Stimulated activated CD4-positive, alpha-beta T cell treated with anti-CD3 and anti-CD28 coated beads, Interleukin-15, amount 100 ng/mL, for 24 hours (primary cell): ENCODE measurements at regions not wholly inside any gene's neighbourhood (a gene's known extent, or its start where the extent isn't known, plus 50 kb on each side); places are given as distances from the start of the nearest gene placed in this dataset.
"Not testable (repeated sequence)": the region's sequence is repeated elsewhere in the genome, so short reads cannot be mapped to it uniquely, and the experiment has no call there.

Experiments used
- DNase-seq: peaks from one replicate; pipeline ENCODE4 v3.0.0-alpha.2; 2020

DNA sequence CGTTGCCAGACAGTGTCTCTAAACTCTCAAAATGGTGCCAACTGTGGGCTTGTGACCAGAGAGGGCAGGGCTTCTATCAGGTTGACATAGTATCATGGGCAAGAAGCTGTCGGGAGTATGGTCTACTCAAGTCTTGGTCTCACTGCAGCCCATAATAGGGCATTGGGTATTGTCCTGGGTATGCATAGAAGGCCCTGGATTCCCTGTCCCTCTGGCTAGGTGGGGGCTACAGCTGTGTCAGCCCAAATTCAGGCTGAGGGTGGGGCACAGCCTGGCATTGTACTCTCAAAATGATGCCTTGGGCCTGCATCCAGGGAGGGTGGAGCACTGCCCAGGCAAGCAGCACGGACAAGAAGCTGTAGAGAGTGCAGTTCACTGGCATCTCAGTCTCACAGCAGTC is 408.8 kb upstream of the MAN1A1 start:
- no peak for DNase-seq

DNA sequence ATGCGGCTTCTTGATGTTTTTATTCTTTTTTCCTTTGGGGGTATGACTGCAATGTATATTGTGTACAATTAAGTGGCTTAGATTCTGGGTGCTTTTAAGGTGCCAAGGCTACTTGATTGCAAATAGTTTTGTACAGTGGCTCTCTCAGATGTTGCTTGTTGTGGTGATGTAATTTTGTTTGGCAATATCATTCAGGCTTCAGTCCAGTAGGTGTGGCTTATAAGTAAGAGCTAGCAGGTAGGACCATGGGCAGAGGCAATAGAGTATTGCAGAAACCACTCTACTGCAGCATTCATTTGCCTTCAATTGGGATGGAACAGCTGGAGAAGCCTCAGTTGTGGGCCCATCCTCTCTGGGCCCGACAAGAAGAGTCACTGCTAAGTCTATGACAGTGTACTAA is 407.9 kb upstream of the MAN1A1 start:
- no peak for DNase-seq

- DNase-seq: no peak
These were observed 399.8 kb upstream of the MAN1A1 start for GRCh38 chr6:119749335-119749734.

DNA sequence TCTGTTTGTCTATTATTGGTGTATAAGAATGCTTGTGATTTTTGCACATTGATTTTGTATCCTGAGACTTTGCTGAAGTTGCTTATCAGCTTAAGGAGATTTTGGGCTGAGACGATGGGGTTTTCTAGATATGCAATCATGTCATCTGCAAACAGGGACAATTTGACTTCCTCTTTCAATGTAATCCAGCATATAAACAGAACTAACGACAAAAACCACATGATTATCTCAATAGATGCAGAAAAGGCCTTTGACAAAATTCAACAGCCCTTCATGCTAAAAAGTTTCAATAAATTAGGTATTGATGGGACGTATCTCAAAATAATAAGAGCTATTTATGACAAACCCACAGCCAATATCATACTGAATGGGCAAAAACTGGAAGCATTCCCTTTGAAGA is 399.0 kb upstream of the MAN1A1 start:
- DNase-seq: not testable (repeated sequence)

- peak; percentile 65 for DNase-seq
These were observed 392.7 kb upstream of the MAN1A1 start for GRCh38 chr6:119742188-119742803.

DNA sequence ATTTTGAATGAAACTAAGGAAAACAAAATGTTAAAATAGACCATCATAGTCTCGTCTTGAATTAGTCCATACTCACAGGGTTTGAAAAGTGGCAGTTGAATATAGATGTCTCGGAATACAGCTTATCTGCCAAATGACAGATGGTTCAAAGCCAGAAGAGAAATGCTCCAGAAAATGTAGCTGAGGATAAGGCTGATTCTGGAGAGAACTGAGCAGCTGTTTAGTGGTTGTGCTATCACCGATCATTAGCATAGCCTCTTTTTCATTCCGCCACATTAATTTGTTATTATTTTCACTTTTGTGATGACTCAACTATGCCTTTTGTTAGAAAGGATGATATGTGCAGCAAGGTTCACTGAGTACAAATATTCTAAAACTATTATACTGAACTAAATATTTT is 390.2 kb upstream of the MAN1A1 start:
- no peak for DNase-seq

GRCh38 chr6:119738425-119738824 is 388.9 kb upstream of the MAN1A1 start:
- DNase-seq: no peak

GRCh38 chr6:119736296-119737021 is 386.9 kb upstream of the MAN1A1 start:
- no peak for DNase-seq

- no peak for DNase-seq
These were observed 386.0 kb upstream of the MAN1A1 start for GRCh38 chr6:119735530-119735929.

DNA sequence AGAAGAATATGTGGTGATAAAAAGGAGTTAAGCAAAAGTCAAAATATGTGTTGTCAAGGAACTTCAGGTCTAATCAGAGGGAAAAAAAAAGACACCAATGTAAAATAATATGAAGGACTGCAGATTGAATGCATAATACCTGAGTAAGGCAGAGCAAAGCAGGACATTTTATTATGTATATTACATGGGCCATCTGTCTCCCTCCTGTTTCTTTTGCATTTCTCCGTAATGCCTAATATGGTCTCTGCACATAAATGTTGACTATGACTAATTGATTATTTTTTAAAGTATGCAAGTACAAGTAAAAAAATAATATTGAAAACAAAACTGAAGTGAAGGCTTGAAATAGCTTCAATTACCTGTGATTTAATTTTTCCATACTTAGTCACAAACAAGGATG is 384.7 kb upstream of the MAN1A1 start:
- DNase-seq: no peak

DNA sequence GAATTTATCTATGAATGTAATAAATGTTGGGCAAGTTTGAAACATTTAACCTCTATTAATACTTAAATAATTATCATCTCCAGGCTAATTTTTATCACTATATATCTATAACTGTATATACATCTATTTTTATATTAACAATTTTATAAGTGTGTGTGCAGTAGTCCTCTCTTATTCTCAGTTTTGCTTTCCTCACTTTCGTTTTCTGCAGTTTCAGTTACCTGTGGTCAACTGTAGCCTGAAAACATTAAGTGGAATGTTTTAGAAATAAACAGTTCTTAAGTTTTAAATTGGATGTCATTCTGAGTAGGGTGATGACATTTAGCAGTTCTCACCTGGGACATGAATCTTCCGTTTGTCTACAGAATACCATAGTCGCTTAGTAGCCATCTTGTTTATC is 379.4 kb upstream of the MAN1A1 start:
- DNase-seq: no peak

- no peak for DNase-seq
These were observed 378.7 kb upstream of the MAN1A1 start for GRCh38 chr6:119728220-119728750.

- no peak for DNase-seq
These were observed 378.1 kb upstream of the MAN1A1 start for GRCh38 chr6:119727504-119728219.

DNA sequence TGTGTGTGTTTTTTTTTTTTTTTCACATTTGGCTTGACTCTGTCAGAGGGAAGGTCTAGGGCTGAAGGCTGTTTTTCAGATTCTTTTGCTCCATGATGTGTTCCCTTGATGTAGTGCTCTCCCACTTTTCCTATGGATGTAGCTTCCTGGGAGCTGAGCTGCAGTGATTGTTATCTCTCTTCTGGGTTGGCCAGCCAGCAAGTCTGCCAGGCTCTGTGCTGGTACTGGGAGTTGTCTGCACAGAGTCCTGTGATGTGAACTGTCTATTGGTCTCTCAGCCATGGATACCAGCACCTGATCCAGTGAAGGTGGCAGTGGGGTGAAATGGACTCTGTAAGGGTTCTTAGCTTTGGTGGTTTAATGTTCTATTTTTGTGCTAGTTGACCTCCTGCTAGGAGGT is 377.4 kb upstream of the MAN1A1 start:
- not testable (repeated sequence) for DNase-seq

DNA sequence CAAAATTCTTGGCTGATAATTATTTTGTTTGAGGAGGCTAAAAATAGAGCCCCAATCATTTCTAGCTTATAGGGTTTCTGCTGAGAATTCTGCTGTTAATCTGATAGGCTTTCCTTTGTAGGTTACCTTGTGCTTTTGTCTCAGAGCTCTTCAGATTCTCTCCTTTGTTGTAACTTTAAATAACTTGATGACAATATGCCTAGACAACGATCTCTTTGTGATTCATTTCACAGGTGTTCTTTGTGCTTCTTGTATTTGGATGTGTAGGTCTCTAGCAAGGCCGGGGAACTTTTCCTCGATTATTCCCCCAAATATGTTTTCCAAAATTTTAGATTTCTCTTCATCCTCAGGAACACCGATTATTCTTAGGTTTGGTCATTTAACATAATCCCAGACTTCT is 376.5 kb upstream of the MAN1A1 start:
- no peak for DNase-seq

DNA sequence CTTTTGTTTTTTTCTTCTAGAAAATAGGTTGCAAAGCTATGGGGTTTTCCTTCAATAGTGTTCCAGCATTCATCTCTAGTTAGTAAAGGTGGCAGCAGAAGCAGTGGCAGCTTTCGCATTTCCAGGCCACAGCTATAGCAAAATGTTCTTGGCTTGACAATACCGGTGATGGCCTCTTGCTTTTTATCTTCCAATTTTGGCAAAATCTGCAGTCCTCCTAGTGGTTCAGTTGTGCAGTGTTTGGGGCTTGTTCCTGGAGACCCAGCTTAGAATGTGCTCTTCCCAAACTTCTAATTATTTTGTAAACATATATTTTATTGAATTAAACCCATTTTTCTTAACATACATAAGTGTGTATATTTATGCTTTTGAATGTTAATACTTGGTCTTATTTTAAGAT is 370.6 kb upstream of the MAN1A1 start:
- no peak for DNase-seq

DNA sequence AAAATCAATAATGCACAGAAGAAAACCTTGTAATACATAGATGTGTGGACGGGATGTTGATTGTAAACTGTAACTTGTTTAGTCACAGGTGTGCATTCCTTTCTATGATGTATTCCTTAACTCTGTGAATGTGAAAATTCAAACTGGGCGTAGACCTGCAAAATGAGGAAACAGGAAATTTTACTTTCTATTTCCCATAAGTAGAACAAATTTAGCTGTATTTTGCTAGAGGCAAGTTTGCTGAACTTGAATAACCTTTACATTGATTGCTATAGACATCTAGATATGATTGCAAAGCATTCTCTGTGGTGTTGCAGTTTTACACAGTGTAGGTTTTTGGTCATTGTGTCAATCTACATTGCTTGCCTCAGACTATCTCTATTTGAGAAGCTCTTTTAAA is 368.4 kb upstream of the MAN1A1 start:
- DNase-seq: no peak

DNA sequence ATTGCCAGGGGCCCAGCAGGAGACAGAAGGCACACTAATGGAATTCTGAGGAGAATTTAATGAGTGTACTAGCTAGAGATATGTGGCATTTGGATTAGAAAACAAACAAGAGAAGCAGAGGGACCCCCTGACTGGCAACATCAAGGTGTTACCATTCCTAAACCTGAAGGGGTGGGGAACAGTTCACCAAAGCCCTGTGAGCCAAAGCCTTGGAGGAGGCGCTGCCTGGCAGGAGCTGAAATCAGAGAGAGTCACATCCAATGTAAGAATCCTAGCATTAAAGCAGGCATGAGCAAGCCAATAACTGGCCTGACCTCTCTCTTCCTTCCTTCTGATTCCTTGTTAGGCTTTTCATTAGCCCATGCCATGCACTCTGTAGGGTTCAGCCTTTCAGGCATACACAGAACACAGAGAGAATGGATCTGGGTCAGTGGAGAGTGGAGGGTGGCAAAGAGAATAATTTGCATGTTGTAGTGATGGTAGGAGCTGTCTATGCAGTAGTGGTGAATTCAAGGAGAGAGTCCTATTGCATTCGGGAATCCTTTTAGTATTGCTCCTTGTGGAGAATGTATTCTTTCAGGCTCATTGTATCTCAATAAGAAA is 367.2 kb upstream of the MAN1A1 start:
- DNase-seq: no peak

DNA sequence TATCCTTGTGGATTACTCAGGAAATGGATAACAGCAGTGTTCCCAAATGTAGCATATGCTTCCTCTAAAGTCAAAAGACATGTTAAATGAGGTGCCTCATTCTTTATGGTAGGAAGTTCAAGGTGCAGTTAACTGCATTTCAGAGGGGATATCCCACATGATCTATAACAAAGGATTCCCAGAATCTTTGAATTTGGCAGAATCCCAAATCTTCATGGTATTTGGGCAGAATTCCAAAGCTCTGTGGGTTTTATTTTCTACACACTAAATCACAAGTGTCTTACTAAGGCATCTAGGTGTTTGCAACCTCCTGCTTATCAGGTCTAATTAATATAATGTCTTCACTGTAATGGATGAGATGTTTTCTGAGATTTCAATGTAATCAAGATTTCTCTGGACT is 364.3 kb upstream of the MAN1A1 start:
- no peak for DNase-seq

GRCh38 chr6:119686644-119687043 is 337.1 kb upstream of the MAN1A1 start:
- DNase-seq: no peak

- DNase-seq: no peak
These were observed 336.7 kb upstream of the MAN1A1 start for GRCh38 chr6:119686240-119686639.

DNA sequence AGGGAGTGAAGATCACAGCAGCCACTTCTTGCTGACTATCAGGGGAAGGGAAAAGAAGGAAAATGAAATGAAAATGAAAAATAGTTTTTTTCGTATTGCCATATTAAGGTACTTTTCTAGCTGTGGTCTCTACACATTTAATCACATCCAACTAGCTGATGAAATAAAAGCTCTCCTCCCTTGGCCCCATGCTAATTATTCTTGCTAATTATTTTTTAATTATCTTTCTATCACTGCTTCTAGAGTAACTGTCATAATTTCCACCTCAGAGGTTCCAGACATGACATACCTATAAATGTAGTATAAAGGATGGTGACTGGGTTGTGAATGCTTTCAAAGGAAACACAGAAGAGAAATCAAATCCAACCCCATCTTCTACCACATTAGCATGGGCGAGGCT is 334.1 kb upstream of the MAN1A1 start:
- no peak for DNase-seq

DNA sequence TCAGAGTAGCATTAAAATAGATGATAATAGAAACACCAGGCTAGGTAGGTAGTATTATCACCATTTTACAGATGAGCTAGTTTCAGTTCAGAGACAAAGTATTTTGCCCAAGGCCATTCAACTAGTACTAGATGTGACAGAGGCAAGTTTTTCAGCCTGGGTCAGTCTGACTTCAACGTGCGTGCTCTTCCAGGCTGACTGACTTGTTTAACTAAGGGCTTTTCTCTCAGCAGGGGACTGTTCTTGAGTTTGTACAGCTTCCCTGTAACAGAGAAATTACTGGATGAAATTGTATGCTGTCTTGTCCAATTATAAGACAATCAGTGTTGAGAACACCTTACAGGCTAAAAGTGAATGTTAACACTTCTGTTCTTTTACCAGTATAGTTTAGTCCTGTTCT is 333.5 kb upstream of the MAN1A1 start:
- no peak for DNase-seq

- DNase-seq: no peak
These were observed 329.4 kb upstream of the MAN1A1 start for GRCh38 chr6:119678961-119679360.
